Stimulated activated CD4-positive, alpha-beta T cell treated with anti-CD3 and anti-CD28 coated beads, Interleukin-15, amount 100 ng/mL, for 24 hours (primary cell): ENCODE measurements at regions not wholly inside any gene's neighbourhood (a gene's known extent, or its start where the extent isn't known, plus 50 kb on each side); places are given as distances from the start of the nearest gene placed in this dataset.
"Not testable (repeated sequence)": the region's sequence is repeated elsewhere in the genome, so short reads cannot be mapped to it uniquely, and the experiment has no call there.

Experiments used
- DNase-seq: peaks from one replicate; pipeline ENCODE4 v3.0.0-alpha.2; 2020

- no peak for DNase-seq
Measured at GRCh38 chr15:63434576-63435186, 53.0 kb upstream of the CA12 start.

- no peak for DNase-seq
Measured at GRCh38 chr15:63435204-63435820, 53.7 kb upstream of the CA12 start.

GRCh38 chr15:63436341-63436740, 54.7 kb upstream of the CA12 start:
- no peak for DNase-seq

- peak; percentile 81 for DNase-seq
Measured at GRCh38 chr15:63436872-63437375, 55.3 kb upstream of the CA12 start.

- no peak for DNase-seq
Measured at GRCh38 chr15:63439536-63440264, 58.1 kb upstream of the CA12 start.

- DNase-seq, result no peak
Measured at GRCh38 chr15:63440265-63440648, 58.6 kb upstream of the CA12 start.

GRCh38 chr15:63440756-63441155, 59.1 kb upstream of the CA12 start:
- DNase-seq, result no peak

- DNase-seq, result no peak
Measured at GRCh38 chr15:63441266-63441665, 59.6 kb upstream of the CA12 start.

GRCh38 chr15:63442080-63442479, 60.4 kb upstream of the CA12 start:
- no peak for DNase-seq

- no peak for DNase-seq
Measured at GRCh38 chr15:63444611-63445010, 59.8 kb upstream of the USP3 start.

- no peak for DNase-seq
Measured at GRCh38 chr15:63446255-63446654, 58.1 kb upstream of the USP3 start.

- DNase-seq, result no peak
Measured at GRCh38 chr15:63447017-63447676, 57.2 kb upstream of the USP3 start.

- DNase-seq, result no peak
Measured at GRCh38 chr15:63448266-63448665, 56.1 kb upstream of the USP3 start.

- DNase-seq, result not testable (repeated sequence)
Measured at GRCh38 chr15:63448872-63449555, 55.4 kb upstream of the USP3 start.

- DNase-seq, result no peak
Measured at GRCh38 chr15:63449731-63450130, 54.7 kb upstream of the USP3 start.

- DNase-seq, result no peak
Measured at GRCh38 chr15:63450884-63451225, 53.5 kb upstream of the USP3 start.

GRCh38 chr15:63451671-63452315, 52.6 kb upstream of the USP3 start:
- no peak for DNase-seq

- DNase-seq, result no peak
Measured at GRCh38 chr15:63452552-63453136, 51.7 kb upstream of the USP3 start.

GRCh38 chr15:63453186-63453905, 51.0 kb upstream of the USP3 start:
- no peak for DNase-seq

GRCh38 chr15:63454503-63455211, 49.7 kb upstream of the USP3 start:
- DNase-seq, result no peak
